ENCODE measurements at regions not wholly inside any gene's neighbourhood (a gene's known extent, or its start where the extent isn't known, plus 50 kb on each side); places are given as distances from the start of the nearest gene placed in this dataset.

- no peaks in the 10 kb centered on the region for H3K4me1 ChIP-seq
- TF ChIP-seq CTCF (IDR thresholded peaks at IDR 0.05): no peak
Observed at GRCh38 chr10:57960406-57960805, 307.3 kb downstream of the IPMK start.

GRCh38 chr10:57959318-57960006 lies 308.2 kb downstream of the IPMK start:
- DNase-seq (ENCODE audit: low spot score in 2 of 2): no peak
- no peaks in the 10 kb centered on the region for H3K27me3 ChIP-seq
- intact Hi-C loops (cut with DNase I): no loop called here
- no peaks in the 10 kb centered on the region for H3K36me3 ChIP-seq
- no peaks in the 10 kb centered on the region for H3K9me3 ChIP-seq
- H3K4me1 ChIP-seq: no peaks in the 10 kb centered on the region
- no peak for TF ChIP-seq CTCF (IDR thresholded peaks at IDR 0.05)
- no peak overlapping the region for H3K27ac ChIP-seq
- H3K4me3 ChIP-seq: no peak overlapping the region

More at GRCh38 chr10:57960406-57960805, 307.3 kb downstream of the IPMK start:
- no peaks in the 10 kb centered on the region for H3K27me3 ChIP-seq
- no peak overlapping the region for H3K27ac ChIP-seq
- no peak for DNase-seq (ENCODE audit: low spot score in 2 of 2)
- no peaks in the 10 kb centered on the region for H3K36me3 ChIP-seq
- intact Hi-C loops (cut with DNase I): no loop called here
- H3K4me3 ChIP-seq: no peak overlapping the region
- H3K9me3 ChIP-seq: no peaks in the 10 kb centered on the region

GRCh38 chr10:57955076-57955475 lies 312.6 kb downstream of the IPMK start:
- DNase-seq (ENCODE audit: low spot score in 2 of 2): no peak
- no peak overlapping the region for H3K27ac ChIP-seq
- no peaks in the 10 kb centered on the region for H3K36me3 ChIP-seq
- H3K4me3 ChIP-seq: no peak overlapping the region
- no peaks in the 10 kb centered on the region for H3K4me1 ChIP-seq
- no peak for TF ChIP-seq CTCF (IDR thresholded peaks at IDR 0.05)
- no peaks in the 10 kb centered on the region for H3K9me3 ChIP-seq
- H3K27me3 ChIP-seq: no peaks in the 10 kb centered on the region
- intact Hi-C loops (cut with DNase I): no loop called here

- H3K27ac ChIP-seq: no peak overlapping the region
- H3K27me3 ChIP-seq: no peaks in the 10 kb centered on the region
- intact Hi-C loops (cut with DNase I): no loop called here
- no peaks in the 10 kb centered on the region for H3K36me3 ChIP-seq
- no peak for DNase-seq (ENCODE audit: low spot score in 2 of 2)
- no peaks in the 10 kb centered on the region for H3K9me3 ChIP-seq
- no peak for TF ChIP-seq CTCF (IDR thresholded peaks at IDR 0.05)
- no peaks in the 10 kb centered on the region for H3K4me1 ChIP-seq
- H3K4me3 ChIP-seq: no peak overlapping the region
Observed at GRCh38 chr10:57952741-57953140, 315.0 kb downstream of the IPMK start.

GRCh38 chr10:57950442-57950974 lies 317.2 kb downstream of the IPMK start:
- H3K36me3 ChIP-seq: no peaks in the 10 kb centered on the region
- intact Hi-C loops (cut with DNase I): no loop called here
- TF ChIP-seq CTCF (IDR thresholded peaks at IDR 0.05): no peak
- DNase-seq (ENCODE audit: low spot score in 2 of 2): no peak
- H3K4me3 ChIP-seq: no peak overlapping the region
- H3K4me1 ChIP-seq: no peaks in the 10 kb centered on the region
- H3K9me3 ChIP-seq: no peaks in the 10 kb centered on the region
- no peak overlapping the region for H3K27ac ChIP-seq
- no peaks in the 10 kb centered on the region for H3K27me3 ChIP-seq
